B cell (primary cell): ENCODE measurements at regions not wholly inside any gene's neighbourhood (a gene's known extent, or its start where the extent isn't known, plus 50 kb on each side); places are given as distances from the start of the nearest gene placed in this dataset.

Experiments used
- CTCF ChIP-seq: fragments of 200-600 bp; IDR thresholded peaks from one replicate; pipeline ENCODE4 v1.8.0; 2022; ENCODE audit warnings: antibody characterized with exemption, mild to moderate bottlenecking
- EZH2 ChIP-seq: IDR thresholded peaks from 2 replicates; pipeline ENCODE4 v1.6.1; 2012; ENCODE audit warnings: borderline replicate concordance, low read depth, mild to moderate bottlenecking, moderate library complexity, low read length; ENCODE audit not compliant: insufficient read depth, poor library complexity, severe bottlenecking

- no peak for TF ChIP-seq CTCF
- TF ChIP-seq EZH2 = no peak
Measured at GRCh38 chr21:35586305-35586704, 474.0 kb downstream of the SETD4 start.
